Tibial nerve (tissue), 4 donors: ENCODE measurements at regions not wholly inside any gene's neighbourhood (a gene's known extent, or its start where the extent isn't known, plus 50 kb on each side); places are given as distances from the start of the nearest gene placed in this dataset.

Source experiments
- EP300 ChIP-seq, 2 donors: sonication (generic); formaldehyde crosslinking; IDR thresholded peaks; one replicate each; pipeline ENCODE4 v1.6.1; 2017; ENCODE audit warnings: antibody characterized with exemption in 2 of 2, mild to moderate bottlenecking in 1 of 2
- TF ChIP-seq, protein P1 (sequence below), 5 experiments: fragments of 200-600 bp in 3 of 5; fragments of 450-650 bp in 2 of 5; sonication (generic) in 3 of 5; IDR thresholded peaks; one replicate each; pipeline ENCODE4 v1.5.1; 2016 to 2019; ENCODE audit warnings: antibody characterized with exemption in 5 of 5, mild to moderate bottlenecking in 3 of 5, moderate library complexity in 2 of 5

DNA sequence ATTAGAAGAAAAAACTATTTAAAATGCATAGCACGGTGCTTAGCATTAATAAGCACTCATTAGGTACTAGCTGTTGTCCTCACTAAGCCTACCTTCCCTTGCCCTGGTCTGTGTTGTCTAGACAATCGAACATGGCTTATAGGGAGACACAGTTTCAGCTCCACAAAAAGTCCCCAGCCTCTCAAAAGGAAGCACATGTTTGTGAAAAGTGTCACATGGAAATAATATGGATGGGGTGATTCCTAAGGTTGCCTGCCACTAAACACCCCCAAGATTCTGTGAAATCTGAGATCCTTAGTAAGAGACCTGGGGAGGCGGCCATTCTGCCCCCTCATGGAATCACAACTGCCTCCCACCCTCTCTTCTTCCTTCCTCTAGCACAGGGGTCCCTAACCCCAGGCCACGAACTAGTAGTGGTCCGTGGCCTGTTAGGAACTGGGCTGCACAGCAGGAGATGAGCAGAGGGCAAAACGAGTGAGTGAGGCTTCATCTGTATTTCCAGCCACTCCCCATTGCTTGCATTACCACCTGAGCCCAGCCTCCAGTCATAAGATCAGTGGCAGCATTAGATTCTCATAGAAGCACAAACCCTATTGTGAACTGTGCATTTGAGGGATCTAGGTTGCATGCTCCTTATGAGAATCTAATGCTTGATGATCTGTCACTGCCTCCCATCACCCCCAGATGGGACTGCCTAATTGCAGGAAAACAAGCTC lies 59.6 kb upstream of the NDUFV2 start:
- no peak for TF ChIP-seq EP300 (IDR thresholded peaks at IDR 0.05)
- TF ChIP-seq, protein P1, sequence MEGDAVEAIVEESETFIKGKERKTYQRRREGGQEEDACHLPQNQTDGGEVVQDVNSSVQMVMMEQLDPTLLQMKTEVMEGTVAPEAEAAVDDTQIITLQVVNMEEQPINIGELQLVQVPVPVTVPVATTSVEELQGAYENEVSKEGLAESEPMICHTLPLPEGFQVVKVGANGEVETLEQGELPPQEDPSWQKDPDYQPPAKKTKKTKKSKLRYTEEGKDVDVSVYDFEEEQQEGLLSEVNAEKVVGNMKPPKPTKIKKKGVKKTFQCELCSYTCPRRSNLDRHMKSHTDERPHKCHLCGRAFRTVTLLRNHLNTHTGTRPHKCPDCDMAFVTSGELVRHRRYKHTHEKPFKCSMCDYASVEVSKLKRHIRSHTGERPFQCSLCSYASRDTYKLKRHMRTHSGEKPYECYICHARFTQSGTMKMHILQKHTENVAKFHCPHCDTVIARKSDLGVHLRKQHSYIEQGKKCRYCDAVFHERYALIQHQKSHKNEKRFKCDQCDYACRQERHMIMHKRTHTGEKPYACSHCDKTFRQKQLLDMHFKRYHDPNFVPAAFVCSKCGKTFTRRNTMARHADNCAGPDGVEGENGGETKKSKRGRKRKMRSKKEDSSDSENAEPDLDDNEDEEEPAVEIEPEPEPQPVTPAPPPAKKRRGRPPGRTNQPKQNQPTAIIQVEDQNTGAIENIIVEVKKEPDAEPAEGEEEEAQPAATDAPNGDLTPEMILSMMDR (IDR thresholded peaks at IDR 0.05) = no peak
